B cell (primary cell): ENCODE measurements at regions not wholly inside any gene's neighbourhood (a gene's known extent, or its start where the extent isn't known, plus 50 kb on each side); places are given as distances from the start of the nearest gene placed in this dataset.

Experiments
- ATAC-seq: fragments of 200-7000 bp; cut with Tn5 transposase; one replicate; pipeline ENCODE4 v1.10.0; 2021; ENCODE audit warnings: low read depth, mild to moderate bottlenecking, moderate number of reproducible peaks, moderate library complexity
- CTCF ChIA-PET: fragments of 350-600 bp; sonication (Branson Sonifier 250); formaldehyde crosslinking; loops from one replicate; lab custom pipeline; 2021; ENCODE audit warnings: antibody characterized with exemption, inconsistent platforms; lab: Charles Lee
- POLR2A ChIA-PET: fragments of 350-600 bp; sonication (Branson Sonifier 250); formaldehyde crosslinking; loops from one replicate; lab custom pipeline; 2021; ENCODE audit warnings: antibody characterized with exemption; lab: Charles Lee
- DNase-seq: peaks from one replicate; pipeline ENCODE4 v3.0.0; 2013
- H2AFZ ChIP-seq: 2 replicates; pipeline ENCODE4 v1.6.1; 2012; ENCODE audit warnings: mild to moderate bottlenecking, low read depth, low read length; ENCODE audit not compliant: insufficient read depth, poor library complexity, severe bottlenecking
- H3K27ac ChIP-seq, 2 donors: 1 replicate in 1 of 2; 2 replicates in 1 of 2; pipeline ENCODE4 v1.5.1; 2012 to 2013; ENCODE audit warnings: low read length in 2 of 2, mild to moderate bottlenecking in 2 of 2, moderate library complexity in 1 of 2
- H3K27me3 ChIP-seq, 4 experiments: fragments of 200-600 bp in 1 of 4; sonication (generic) in 1 of 4; replicated peaks in 1 of 4; 1 replicate in 2 of 4; 2 replicates in 2 of 4; pipeline versions ENCODE4 v1.6.1 to v1.7.0; 2013 to 2016; ENCODE audit warnings: low read length in 3 of 4, mild to moderate bottlenecking in 2 of 4, mixed read lengths in 1 of 4, moderate library complexity in 1 of 4; ENCODE audit not compliant: insufficient read depth in 4 of 4, control insufficient read depth in 3 of 4; ENCODE audit errors: control extremely low read depth in 1 of 4
- H3K36me3 ChIP-seq, 2 experiments: replicated peaks in 1 of 2; 1 replicate in 1 of 2; 2 replicates in 1 of 2; pipeline versions ENCODE4 v1.6.1 to v1.7.1; 2013; ENCODE audit warnings: low read length in 1 of 2; ENCODE audit not compliant: insufficient read depth in 2 of 2, control insufficient read depth in 1 of 2; ENCODE audit errors: control extremely low read depth in 1 of 2, extremely low read depth in 1 of 2
- H3K4me1 ChIP-seq, 2 donors: fragments of 200-600 bp in 1 of 2; sonication (generic) in 1 of 2; 1 replicate in 1 of 2; 2 replicates in 1 of 2; pipeline versions ENCODE4 v1.5.1 to v1.6.1; 2013 to 2017; ENCODE audit warnings: low read length in 2 of 2; ENCODE audit not compliant: control insufficient read depth in 2 of 2, insufficient read depth in 2 of 2
- H3K4me2 ChIP-seq: replicated peaks from 2 replicates; pipeline ENCODE3; 2012; ENCODE audit warnings: mild to moderate bottlenecking, low read depth, low read length; ENCODE audit not compliant: poor library complexity, severe bottlenecking
- H3K4me3 ChIP-seq, 5 experiments: fragments of 200-600 bp in 1 of 5; sonication (generic) in 1 of 5; 1 replicate in 3 of 5; 2 replicates in 2 of 5; pipeline versions ENCODE4 v1.5.1 to v1.7.0; 2011 to 2016; ENCODE audit warnings: low read length in 4 of 5, mild to moderate bottlenecking in 4 of 5, low read depth in 2 of 5, control low read depth in 1 of 5, moderate library complexity in 1 of 5; ENCODE audit not compliant: insufficient read depth in 1 of 5; ENCODE audit errors: control extremely low read depth in 1 of 5, extremely low read depth in 1 of 5
- H3K79me2 ChIP-seq: fragments of 200-600 bp; sonication (generic); one replicate; pipeline ENCODE4 v1.6.0; 2016; ENCODE audit warnings: low read length; ENCODE audit not compliant: control insufficient read depth, insufficient read depth
- H3K9ac ChIP-seq: fragments of 200-600 bp; sonication (generic); 2 replicates; pipeline ENCODE4 v1.6.1; 2017; ENCODE audit warnings: mild to moderate bottlenecking, low read length, moderate library complexity
- H3K9me3 ChIP-seq, 3 donors: one replicate each; pipeline versions ENCODE4 v1.6.1 to v1.7.1; 2013; ENCODE audit warnings: low read length in 2 of 3; ENCODE audit not compliant: control insufficient read depth in 2 of 3, insufficient read depth in 1 of 3; ENCODE audit errors: control extremely low read depth in 1 of 3
- H4K20me1 ChIP-seq: 2 replicates; pipeline ENCODE4 v1.6.0; 2012; ENCODE audit warnings: mild to moderate bottlenecking, low read length; ENCODE audit not compliant: insufficient read depth, control insufficient read depth, poor library complexity, severe bottlenecking
- H3K27ac Mint-ChIP-seq: one replicate; pipeline ENCODE4 v1.8.0; 2021; ENCODE audit warnings: mixed read lengths
- H3K27me3 Mint-ChIP-seq: one replicate; pipeline ENCODE4 v1.8.0; 2021; ENCODE audit warnings: mixed read lengths
- H3K4me1 Mint-ChIP-seq: one replicate; pipeline ENCODE4 v1.8.0; 2021; ENCODE audit warnings: mixed read lengths
- H3K4me3 Mint-ChIP-seq: one replicate; pipeline ENCODE4 v1.8.0; 2021; ENCODE audit warnings: mixed read lengths
- H3K9me3 Mint-ChIP-seq: one replicate; pipeline ENCODE4 v1.8.0; 2022; ENCODE audit warnings: mixed read lengths; ENCODE audit not compliant: insufficient read depth
- CTCF ChIP-seq: fragments of 200-600 bp; IDR thresholded peaks from one replicate; pipeline ENCODE4 v1.8.0; 2022; ENCODE audit warnings: antibody characterized with exemption, mild to moderate bottlenecking
- EZH2 ChIP-seq: IDR thresholded peaks from 2 replicates; pipeline ENCODE4 v1.6.1; 2012; ENCODE audit warnings: borderline replicate concordance, low read depth, mild to moderate bottlenecking, moderate library complexity, low read length; ENCODE audit not compliant: insufficient read depth, poor library complexity, severe bottlenecking
- WGBS: methylation state at CpG from one replicate; pipeline ENCODE4 v1.1.5; 2013; ENCODE audit warnings: missing lambda C conversion rate; ENCODE audit not compliant: insufficient coverage; 5-methylcytosine and 5-hydroxymethylcytosine counted together
- intact Hi-C: fragments of 100-400 bp; cut with micrococcal nuclease; formaldehyde crosslinking; loops from one replicate; pipeline ENCODE4 v1.10.0; 2022

- Histone ChIP-seq H2AFZ (no peak overlapping the region), H3K79me2 (no peaks in the 10 kb centered on the region), H3K4me3 (no peak overlapping the region), H3K4me1 (no peaks in the 10 kb centered on the region), H4K20me1 (no peaks in the 10 kb centered on the region), H3K36me3 (no peaks in the 10 kb centered on the region), H3K27me3 (no peaks in the 10 kb centered on the region), H3K9me3 (peaks cover 0 to 3% (median 0%) of the 10 kb centered on the region in 3 donors), H3K9ac (no peak overlapping the region), H3K4me2 (no peak overlapping the region), H3K27ac (no peak overlapping the region)
- DNase-seq (no peak), ATAC-seq (no peak)
- Mint-ChIP-seq H3K4me1 (peaks cover 4% of the 10 kb centered on the region), H3K4me3 (no peak overlapping the region), H3K27ac (no peak overlapping the region), H3K9me3 (peaks cover 3% of the 10 kb centered on the region), H3K27me3 (no peaks in the 10 kb centered on the region)
- ChIA-PET CTCF (no interaction called here), POLR2A (no interaction called here)
- no CpG with 5 or more reads among the region's 3 CpGs for WGBS
- TF ChIP-seq EZH2 (no peak), CTCF (no peak)
- intact Hi-C loops: no loop called here
Measured at GRCh38 chr4:19579608-19580007, 672.1 kb upstream of the SLIT2 start.

DNA sequence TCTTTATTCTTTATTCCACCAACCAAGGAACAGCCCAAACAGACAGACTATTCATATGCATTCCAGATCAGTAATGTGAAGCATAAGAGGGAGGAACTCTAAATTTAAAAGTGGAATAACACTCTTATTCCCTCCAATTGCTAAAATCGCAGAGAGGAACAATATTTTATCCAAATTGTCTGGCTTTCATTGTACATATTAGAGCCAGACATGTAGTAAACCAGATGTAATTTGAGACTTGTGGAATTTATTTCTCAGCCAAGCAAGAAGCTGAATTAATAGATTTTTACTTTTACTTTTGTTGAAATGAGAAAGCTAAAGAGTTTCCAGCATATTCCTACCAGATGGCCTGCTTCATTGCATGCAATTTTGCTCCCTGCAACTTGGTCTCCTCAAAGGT is 674.6 kb upstream of the SLIT2 start:
- intact Hi-C loops: no loop called here
- Mint-ChIP-seq H3K27me3 (no peaks in the 10 kb centered on the region), H3K9me3 (peaks cover 8% of the 10 kb centered on the region), H3K4me3 (no peak overlapping the region), H3K4me1 (peaks cover 4% of the 10 kb centered on the region), H3K27ac (no peak overlapping the region)
- no peak overlapping the region for H3K4me2 ChIP-seq
- TF ChIP-seq CTCF (no peak), EZH2 (no peak)
- H4K20me1 ChIP-seq: no peaks in the 10 kb centered on the region
- H3K79me2 ChIP-seq: no peaks in the 10 kb centered on the region
- no peak overlapping the region for H3K9ac ChIP-seq
- peaks cover 0 to 4% (median 3%) of the 10 kb centered on the region in 3 donors for H3K9me3 ChIP-seq
- ChIA-PET CTCF (no interaction called here), POLR2A (no interaction called here)
- DNase-seq (no peak), ATAC-seq (no peak)
- WGBS: no CpG with 5 or more reads among the region's 1 CpG
- H3K36me3 ChIP-seq: no peaks in the 10 kb centered on the region
- no peak overlapping the region for H2AFZ ChIP-seq
- H3K27ac ChIP-seq: no peak overlapping the region
- H3K4me3 ChIP-seq: no peak overlapping the region
- H3K27me3 ChIP-seq: no peaks in the 10 kb centered on the region
- no peaks in the 10 kb centered on the region for H3K4me1 ChIP-seq
